GM12875 (cell line): ENCODE measurements at regions not wholly inside any gene's neighbourhood (a gene's known extent, or its start where the extent isn't known, plus 50 kb on each side); places are given as distances from the start of the nearest gene placed in this dataset.

Experiments used
- H3K4me3 ChIP-seq: one replicate; pipeline ENCODE4 v1.5.1; 2011; ENCODE audit warnings: low read depth, low read length, control low read depth
- CTCF ChIP-seq: IDR thresholded peaks from 2 replicates; pipeline ENCODE4 v1.5.1; 2011; ENCODE audit warnings: low read depth, mild to moderate bottlenecking, control low read depth, inconsistent platforms, low read length, moderate library complexity, borderline replicate concordance; ENCODE audit not compliant: insufficient read depth

GRCh38 chr22:27690599-27690998, 111.0 kb downstream of the MN1 start:
- no peak overlapping the region for H3K4me3 ChIP-seq
- no peak for TF ChIP-seq CTCF

GRCh38 chr22:27692243-27692642, 109.3 kb downstream of the MN1 start:
- H3K4me3 ChIP-seq, result no peak overlapping the region
- TF ChIP-seq CTCF, result no peak

- TF ChIP-seq CTCF, result no peak
These were observed 105.6 kb downstream of the MN1 start for GRCh38 chr22:27695925-27696324.

GRCh38 chr22:27697888-27698287, 103.7 kb downstream of the MN1 start:
- TF ChIP-seq CTCF, result no peak
- H3K4me3 ChIP-seq, result no peak overlapping the region

More at GRCh38 chr22:27695925-27696324, 105.6 kb downstream of the MN1 start:
- no peak overlapping the region for H3K4me3 ChIP-seq
